ENCODE measurements at regions not wholly inside any gene's neighbourhood (a gene's known extent, or its start where the extent isn't known, plus 50 kb on each side); places are given as distances from the start of the nearest gene placed in this dataset.

- Mint-ChIP-seq H3K4me3 (no peak overlapping the region), H3K27ac (ENCODE audit: unreplicated experiment) (no peak overlapping the region), H3K4me1 (no peaks in the 10 kb centered on the region), H3K27me3 (ENCODE audit: low read depth) (no peaks in the 10 kb centered on the region), H3K36me3 (ENCODE audit: low read depth) (no peaks in the 10 kb centered on the region), H3K9me3 (peaks cover 8% of the 10 kb centered on the region)
- TF ChIP-seq CTCF (conservative IDR thresholded peaks at IDR 0.05): no peak
- DNase-seq (ENCODE audit: low read depth, low spot score): no peak
Measured at GRCh38 chr13:72342364-72342763, 385.1 kb downstream of the MZT1 start.

GRCh38 chr13:72341904-72342303 lies 385.5 kb downstream of the MZT1 start:
- no peak overlapping the region for H3K4me3 Mint-ChIP-seq
- H3K9me3 Mint-ChIP-seq: peaks cover 8% of the 10 kb centered on the region
- H3K36me3 Mint-ChIP-seq (ENCODE audit: low read depth): no peaks in the 10 kb centered on the region

GRCh38 chr13:72317346-72318109 lies 409.9 kb downstream of the MZT1 start:
- H3K4me3 Mint-ChIP-seq: no peak overlapping the region
- H3K9me3 Mint-ChIP-seq: no peaks in the 10 kb centered on the region
- H3K27me3 Mint-ChIP-seq (ENCODE audit: low read depth): no peaks in the 10 kb centered on the region
- no peak for DNase-seq (ENCODE audit: low read depth, low spot score)
- H3K36me3 Mint-ChIP-seq (ENCODE audit: low read depth): no peaks in the 10 kb centered on the region
- no peaks in the 10 kb centered on the region for H3K4me1 Mint-ChIP-seq
- no peak for TF ChIP-seq CTCF (conservative IDR thresholded peaks at IDR 0.05)
- no peak overlapping the region for H3K27ac Mint-ChIP-seq (ENCODE audit: unreplicated experiment)

More at GRCh38 chr13:72341904-72342303, 385.5 kb downstream of the MZT1 start:
- no peaks in the 10 kb centered on the region for H3K4me1 Mint-ChIP-seq
- no peaks in the 10 kb centered on the region for H3K27me3 Mint-ChIP-seq (ENCODE audit: low read depth)
- no peak overlapping the region for H3K27ac Mint-ChIP-seq (ENCODE audit: unreplicated experiment)
- DNase-seq (ENCODE audit: low read depth, low spot score): no peak
- no peak for TF ChIP-seq CTCF (conservative IDR thresholded peaks at IDR 0.05)

GRCh38 chr13:72316716-72317115 lies 410.7 kb downstream of the MZT1 start:
- Mint-ChIP-seq H3K36me3 (ENCODE audit: low read depth) (no peaks in the 10 kb centered on the region), H3K9me3 (no peaks in the 10 kb centered on the region), H3K27me3 (ENCODE audit: low read depth) (no peaks in the 10 kb centered on the region), H3K27ac (ENCODE audit: unreplicated experiment) (no peak overlapping the region), H3K4me1 (no peaks in the 10 kb centered on the region), H3K4me3 (no peak overlapping the region)
- DNase-seq (ENCODE audit: low read depth, low spot score): no peak
- no peak for TF ChIP-seq CTCF (conservative IDR thresholded peaks at IDR 0.05)

- no peak for TF ChIP-seq CTCF (conservative IDR thresholded peaks at IDR 0.05)
- DNase-seq (ENCODE audit: low read depth, low spot score): no peak
- H3K27ac Mint-ChIP-seq (ENCODE audit: unreplicated experiment): no peak overlapping the region
- no peaks in the 10 kb centered on the region for H3K4me1 Mint-ChIP-seq
- H3K4me3 Mint-ChIP-seq: no peak overlapping the region
- no peaks in the 10 kb centered on the region for H3K27me3 Mint-ChIP-seq (ENCODE audit: low read depth)
- H3K9me3 Mint-ChIP-seq: no peaks in the 10 kb centered on the region
- no peaks in the 10 kb centered on the region for H3K36me3 Mint-ChIP-seq (ENCODE audit: low read depth)
Measured at GRCh38 chr13:72315312-72315711, 412.1 kb downstream of the MZT1 start.
